K562 (cell line): ENCODE measurements at regions not wholly inside any gene's neighbourhood (a gene's known extent, or its start where the extent isn't known, plus 50 kb on each side); places are given as distances from the start of the nearest gene placed in this dataset.

Experiments used
- ATAC-seq: fragments of 200-7000 bp; cut with Tn5 transposase; 3 replicates; pipeline ENCODE4 v1.9.1; 2020; ENCODE audit warnings: moderate library complexity
- BruUV-seq: library from RNA; stranded (reverse); fragments of 400-500 nt; replicated peaks from 2 replicates; lab custom pipeline; 2021; lab: Mats Ljungman, UMichigan
- CTCF ChIA-PET: fragments of 300-600 bp; formaldehyde crosslinking; extraction: SDS; loops from one replicate; lab custom pipeline; 2021; ENCODE audit warnings: low intra/inter-chr PET ratio; lab: Yijun Ruan, JAX
- POLR2A ChIA-PET: fragments of 300-600, 350-650 bp; sonication (Branson Sonifier 250); formaldehyde crosslinking; extraction: SDS; loops from one replicate; lab custom pipeline; 2021; ENCODE audit warnings: antibody characterized with exemption, inconsistent platforms; lab: Yijun Ruan, JAX
- DNase-seq, 4 experiments: peaks; one replicate each; pipeline versions ENCODE4 v3.0.0 to v3.0.0-alpha.2; 2011 to 2018; ENCODE audit warnings: low spot score in 3 of 4, mixed read lengths in 3 of 4; ENCODE audit errors: extremely low read depth in 1 of 4
- FAIRE-seq: peaks from 2 replicates; lab custom pipeline; 2011; peaks lifted over from hg19 to GRCh38; lab: Jason Lieb, UNC
- H2AFZ ChIP-seq: 2 replicates; pipeline ENCODE4 v1.6.0; 2011; ENCODE audit warnings: low read depth, low read length, control low read depth, inconsistent platforms
- H3K27ac ChIP-seq: fragments of 200-600 bp; 3 replicates; pipeline ENCODE4 v1.8.0; 2011; ENCODE audit warnings: low read depth, mild to moderate bottlenecking, control low read depth, inconsistent platforms, low read length, moderate library complexity, mixed read lengths; ENCODE audit errors: extremely low read depth
- H3K27me3 ChIP-seq, 2 experiments: fragments of 300-600 bp in 1 of 2; 2 replicates in 1 of 2; 3 replicates in 1 of 2; pipeline versions ENCODE4 v1.6.0 to v1.8.0; 2011; ENCODE audit warnings: inconsistent platforms in 2 of 2, low read length in 2 of 2, mild to moderate bottlenecking in 1 of 2, mixed read lengths in 1 of 2, moderate library complexity in 1 of 2; ENCODE audit not compliant: control insufficient read depth in 2 of 2, insufficient read depth in 2 of 2
- H3K36me3 ChIP-seq: fragments of 300-600 bp; 3 replicates; pipeline ENCODE4 v1.8.0; 2011; ENCODE audit warnings: mild to moderate bottlenecking, low read length, inconsistent platforms; ENCODE audit not compliant: control insufficient read depth, insufficient read depth
- H3K4me1 ChIP-seq, 2 experiments: fragments of 200-600 bp in 1 of 2; replicated peaks in 1 of 2; 2 replicates in 1 of 2; 3 replicates in 1 of 2; pipeline versions ENCODE4 v1.5.1 to v1.8.0; 2011; ENCODE audit warnings: inconsistent platforms in 2 of 2, low read length in 2 of 2, mild to moderate bottlenecking in 1 of 2, mixed read lengths in 1 of 2, moderate library complexity in 1 of 2; ENCODE audit not compliant: control insufficient read depth in 2 of 2, insufficient read depth in 2 of 2
- H3K4me2 ChIP-seq: 2 replicates; pipeline ENCODE4 v1.6.1; 2011; ENCODE audit warnings: low read length, control low read depth, inconsistent platforms, mixed read lengths; ENCODE audit not compliant: insufficient read depth
- H3K4me3 ChIP-seq: fragments of 200-600 bp; sonication (generic), shearing (Covaris generic); 2 replicates; pipeline ENCODE4 v1.5.1; 2016; ENCODE audit warnings: control low read depth, inconsistent platforms
- H3K79me2 ChIP-seq: fragments of 200-600 bp; 3 replicates; pipeline ENCODE4 v1.8.0; 2011; ENCODE audit warnings: low read length, inconsistent platforms; ENCODE audit not compliant: control insufficient read depth, insufficient read depth
- H3K9ac ChIP-seq, 2 experiments: 2 replicates each; pipeline versions ENCODE4 v1.6.0 to v1.6.1; 2011; ENCODE audit warnings: low read depth in 2 of 2, low read length in 2 of 2, control low read depth in 1 of 2, inconsistent platforms in 1 of 2, mild to moderate bottlenecking in 1 of 2, mixed read lengths in 1 of 2; ENCODE audit not compliant: insufficient read depth in 1 of 2
- H3K9me1 ChIP-seq: one replicate; pipeline ENCODE4 v1.6.0; 2011; ENCODE audit warnings: inconsistent platforms, mild to moderate bottlenecking, low read length, moderate library complexity; ENCODE audit not compliant: control insufficient read depth, insufficient read depth
- H3K9me3 ChIP-seq: replicated peaks from 2 replicates; pipeline ENCODE4 v1.5.1; 2011; ENCODE audit warnings: low read depth, low read length, inconsistent platforms; ENCODE audit not compliant: control insufficient read depth, insufficient read depth
- H4K20me1 ChIP-seq: replicated peaks from 2 replicates; pipeline ENCODE4 v1.6.1; 2011; ENCODE audit warnings: low read length, inconsistent platforms, mixed read lengths; ENCODE audit not compliant: control insufficient read depth, insufficient read depth
- BRD4 ChIP-seq: fragments of 200-600 bp; sonication (generic); IDR thresholded peaks from 2 replicates; pipeline ENCODE4 v1.6.1; 2017; ENCODE audit warnings: inconsistent platforms
- GTF2B ChIP-seq: IDR thresholded peaks from 2 replicates; pipeline ENCODE4 v1.6.1; 2011; ENCODE audit not compliant: insufficient read length; ENCODE audit errors: extremely low read depth
- KAT8 ChIP-seq: fragments of 450-650 bp; IDR thresholded peaks from 2 replicates; pipeline ENCODE4 v1.6.1; 2016; ENCODE audit warnings: low read depth, mild to moderate bottlenecking
- MAFF ChIP-seq: IDR thresholded peaks from 2 replicates; pipeline ENCODE4 v1.6.1; 2012; ENCODE audit warnings: low read length, improper control_type of control experiment
- PRPF4 ChIP-seq: fragments of 200-400 bp; formaldehyde crosslinking; IDR thresholded peaks from one replicate; pipeline ENCODE4 v1.6.1; 2017; ENCODE audit warnings: low read length, low read depth, mild to moderate bottlenecking; ENCODE audit not compliant: insufficient read depth, poor library complexity, severe bottlenecking
- SMAD3 ChIP-seq: fragments of 450-650 bp; formaldehyde crosslinking; conservative IDR thresholded peaks from 2 replicates; pipeline ENCODE4 v1.4.0; 2020; ENCODE audit warnings: mild to moderate bottlenecking
- SRSF7 ChIP-seq: fragments of 200-400 bp; formaldehyde crosslinking; optimal IDR thresholded peaks from 2 replicates; pipeline ENCODE3; 2017; ENCODE audit warnings: mild to moderate bottlenecking, low read depth, low read length
- STAG1 ChIP-seq: sonication (generic); formaldehyde crosslinking; IDR thresholded peaks from 2 replicates; pipeline ENCODE4 v1.5.0; 2020; ENCODE audit warnings: missing genetic modification reagents, borderline replicate concordance
- TCF15 ChIP-seq: fragments of 250-450 bp; sonication (Bioruptor Pico); IDR thresholded peaks from 2 replicates; pipeline ENCODE4 v1.8.0; 2022; ENCODE audit warnings: moderate library complexity, mild to moderate bottlenecking, inconsistent platforms
- ZNF311 ChIP-seq: fragments of 250-450 bp; sonication (Bioruptor Pico); IDR thresholded peaks from 2 replicates; pipeline ENCODE4 v1.4.0; 2020; ENCODE audit warnings: mild to moderate bottlenecking, moderate library complexity
- ZNF668 ChIP-seq: fragments of 250-450 bp; sonication (Bioruptor Pico); IDR thresholded peaks from 2 replicates; pipeline ENCODE4 v1.8.0; 2022; ENCODE audit warnings: mild to moderate bottlenecking, inconsistent platforms
- WGBS: fragments of 100-300 bp; shearing (Covaris generic); methylation state at CpG from one replicate; pipeline ENCODE4 v1.1.6; 2016; ENCODE audit warnings: low coverage, mixed read lengths; ENCODE audit not compliant: insufficient coverage; ENCODE audit errors: missing lambda C conversion rate; 5-methylcytosine and 5-hydroxymethylcytosine counted together
- in situ Hi-C: fragments of 300-500 bp; cut with MboI; formaldehyde crosslinking; loops from 4 replicates; pipeline ENCODE4 v1.15.0; 2018; ENCODE audit warnings: inconsistent platforms, mixed read lengths
- intact Hi-C: fragments of 100-400 bp; cut with micrococcal nuclease; formaldehyde crosslinking; loops from 2 replicates; pipeline ENCODE4 v1.14.2; 2022

DNA sequence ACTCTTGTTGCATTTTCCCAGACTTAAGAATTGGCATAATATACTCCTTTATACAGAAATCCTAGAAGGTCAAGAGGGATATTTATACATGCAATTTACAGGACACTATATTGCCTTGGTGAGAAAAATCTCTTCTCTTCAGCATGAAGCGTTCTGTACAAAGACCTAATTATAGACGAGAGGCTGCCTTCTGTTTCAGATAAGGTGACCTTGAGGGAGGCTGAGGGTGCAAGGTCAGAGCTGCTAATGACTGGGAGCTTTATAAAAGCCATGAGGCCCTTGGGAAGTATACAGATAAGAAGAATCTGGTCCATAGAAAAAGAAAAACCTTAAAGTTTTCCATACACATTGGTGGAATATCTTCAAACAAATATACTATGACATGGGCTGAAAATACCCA is 156.3 kb upstream of the SOX9 start:
- POLR2A ChIA-PET: no interaction called here
- TF ChIP-seq MAFF: no peak
- FAIRE-seq: no peak
- Histone ChIP-seq H4K20me1 (no peaks in the 10 kb centered on the region), H3K27ac (no peak overlapping the region), H3K4me3 (no peak overlapping the region), H3K9me1 (no peaks in the 10 kb centered on the region), H3K4me1 (no peaks in the 10 kb centered on the region), H3K9me3 (no peaks in the 10 kb centered on the region), H2AFZ (no peak overlapping the region), H3K79me2 (no peaks in the 10 kb centered on the region), H3K27me3 (no peaks in the 10 kb centered on the region), H3K4me2 (no peak overlapping the region), H3K9ac (no peak overlapping the region), H3K36me3 (no peaks in the 10 kb centered on the region)
- intact Hi-C loops (no loop called here), in situ Hi-C loops (no loop called here)
- CTCF ChIA-PET: no interaction called here
- no TSS peak for BruUV-seq
- DNase-seq: no peak
- no peak for ATAC-seq
- 0% methylated on average over 2 of the region's 2 CpGs for WGBS

DNA sequence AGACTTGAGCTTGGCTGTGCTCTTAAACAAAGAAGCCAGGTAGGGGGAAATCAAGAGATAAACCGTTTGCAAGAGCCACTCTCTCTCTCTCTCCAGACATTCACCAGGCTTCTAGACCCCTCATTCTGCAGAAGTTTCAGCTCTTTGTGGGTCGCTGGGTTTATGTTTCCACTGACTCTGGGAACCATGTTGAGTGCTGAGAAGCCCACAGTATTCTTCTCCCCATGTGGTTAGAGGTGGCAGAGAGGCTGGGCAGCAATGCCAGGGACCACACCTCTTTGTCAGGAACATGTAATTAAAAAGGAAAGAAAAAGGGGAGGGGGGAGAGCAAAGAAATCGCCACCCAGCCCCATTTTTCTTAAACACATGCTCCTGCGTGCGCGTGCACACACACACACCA is 154.8 kb upstream of the SOX9 start:
- H2AFZ ChIP-seq: no peak overlapping the region
- no peak overlapping the region for H3K27ac ChIP-seq
- no peaks in the 10 kb centered on the region for H3K79me2 ChIP-seq
- H3K36me3 ChIP-seq: no peaks in the 10 kb centered on the region
- no peak overlapping the region for H3K9ac ChIP-seq
- no peak for FAIRE-seq
- H3K4me1 ChIP-seq: no peaks in the 10 kb centered on the region
- intact Hi-C loops (no loop called here), in situ Hi-C loops (no loop called here)
- no peaks in the 10 kb centered on the region for H3K9me3 ChIP-seq
- H3K4me2 ChIP-seq: no peak overlapping the region
- no peak for ATAC-seq
- DNase-seq: no peak
- CTCF ChIA-PET: no interaction called here
- H3K27me3 ChIP-seq: no peaks in the 10 kb centered on the region
- WGBS: 0% methylated on average over 5 of the region's 6 CpGs
- no peak for TF ChIP-seq SMAD3 (CRISPR knock-in tag)
- TF ChIP-seq ZNF311 (CRISPR knock-in tag): no peak
- TF ChIP-seq SRSF7: no peak
- TF ChIP-seq PRPF4: no peak
- TF ChIP-seq TCF15 (CRISPR knock-in tag): no peak
- TF ChIP-seq GTF2B: no peak
- no peak for TF ChIP-seq KAT8
- TF ChIP-seq ZNF668: no peak
- no peak for TF ChIP-seq BRD4
- no peak for TF ChIP-seq STAG1
- TF ChIP-seq, all 486 proteins: peak for 0
- no peaks in the 10 kb centered on the region for H3K9me1 ChIP-seq
- no TSS peak for BruUV-seq
- H3K4me3 ChIP-seq: no peak overlapping the region
- POLR2A ChIA-PET: interaction anchor here (0.6 kb wide), 1 partner anchor 53 kb away, joined by 3 read pairs; no protein-coding TSS in a partner anchor
- H4K20me1 ChIP-seq: no peaks in the 10 kb centered on the region
